ENCODE measurements at regions not wholly inside any gene's neighbourhood (a gene's known extent, or its start where the extent isn't known, plus 50 kb on each side); places are given as distances from the start of the nearest gene placed in this dataset.

- no peak for TF ChIP-seq ZNF331 (CRISPR knock-in tag; IDR thresholded peaks at IDR 0.05; ENCODE audit: low read depth)
- TF ChIP-seq ETS1 (IDR thresholded peaks at IDR 0.05) = no peak
- TF ChIP-seq CTCF (conservative IDR thresholded peaks at IDR 0.05; ENCODE audit: low read depth in 2 of 2) = no peak
- TF ChIP-seq ZNF114 (CRISPR knock-in tag; IDR thresholded peaks at IDR 0.05) = no peak
- TF ChIP-seq NANOG (IDR thresholded peaks at IDR 0.05; ENCODE audit: borderline replicate concordance) = no peak
Observed at GRCh38 chr5:33339413-33339812, 101.4 kb upstream of the TARS1 start (continued).

- Histone ChIP-seq H3K36me3 (ENCODE audit: insufficient read depth) (no peaks in the 10 kb centered on the region), H3K27ac (ENCODE audit: low read depth) (0 out of 2 replicates have a peak overlapping the region, but pooled peaks have one; percentile 12), H3K4me3 (peak overlapping the region; percentile 4; the same call in 1 of the 2 replicates), H3F3A (replicated peaks; ENCODE audit: low read depth) (no peaks in the 10 kb centered on the region), H3K79me2 (replicated peaks; ENCODE audit: insufficient read depth) (no peaks in the 10 kb centered on the region), H4K20me1 (replicated peaks; ENCODE audit: insufficient read depth) (no peaks in the 10 kb centered on the region), H3K4me1 (ENCODE audit: insufficient read depth) (peaks cover 15% of the 10 kb centered on the region), H2AFZ (no peak overlapping the region; the same call in 1 of the 2 replicates), H3K27me3 (ENCODE audit: insufficient read depth) (no peaks in the 10 kb centered on the region), H3K4me2 (0 out of 2 replicates have a peak overlapping the region, but pooled peaks have one; percentile 13), H3K9me2 (ENCODE audit: insufficient read depth) (no peaks in the 10 kb centered on the region)
- no peaks in the 10 kb centered on the region for H3K36me3 Mint-ChIP-seq (ENCODE audit: low read depth)
- H3K4me1 Mint-ChIP-seq = peaks cover 32% of the 10 kb centered on the region
- TF ChIP-seq ZNF331 (CRISPR knock-in tag; IDR thresholded peaks at IDR 0.05; ENCODE audit: low read depth) (no peak), ZNF114 (CRISPR knock-in tag; IDR thresholded peaks at IDR 0.05) (no peak), ZNF462 (CRISPR knock-in tag; IDR thresholded peaks at IDR 0.05) (peak; percentile 85)
- ATAC-seq (peak; percentile 91), DNase-seq (ENCODE audit: low spot score) (peak; percentile 76)
- no peaks in the 10 kb centered on the region for H3K27me3 Mint-ChIP-seq (ENCODE audit: insufficient read depth, low read depth, poor library complexity)
- H3K9me3 Mint-ChIP-seq = no peaks in the 10 kb centered on the region
- peak overlapping the region; percentile 89 for H3K27ac Mint-ChIP-seq
- H3K4me3 Mint-ChIP-seq = no peak overlapping the region
Observed at GRCh38 chr5:33340195-33340594, 100.6 kb upstream of the TARS1 start.

All from GM23338 (cell line).